ENCODE measurements at regions not wholly inside any gene's neighbourhood (a gene's known extent, or its start where the extent isn't known, plus 50 kb on each side); places are given as distances from the start of the nearest gene placed in this dataset.

- no peak for TF ChIP-seq IFI16 (CRISPR knock-in tag; IDR thresholded peaks at IDR 0.05)
- TF ChIP-seq NFXL1 (CRISPR knock-in tag; IDR thresholded peaks at IDR 0.05), result no peak
- no peak for TF ChIP-seq NEUROD1 (IDR thresholded peaks at IDR 0.05; ENCODE audit: borderline replicate concordance, low read depth, low read length, partially characterized antibody)
- no peak for TF ChIP-seq YBX1 (IDR thresholded peaks at IDR 0.05)
- no peak for TF ChIP-seq DPF2 (IDR thresholded peaks at IDR 0.05)
- TF ChIP-seq ZNF324 (CRISPR knock-in tag; IDR thresholded peaks at IDR 0.05), result no peak
- TF ChIP-seq ZNF197 (CRISPR knock-in tag; IDR thresholded peaks at IDR 0.05; ENCODE audit: low read depth), result no peak
- TF ChIP-seq MEF2D (tag; conservative IDR thresholded peaks at IDR 0.05; ENCODE audit: low read depth), result no peak
- no peak for TF ChIP-seq GABPB1 (CRISPR knock-in tag; IDR thresholded peaks at IDR 0.05)
- TF ChIP-seq CHCHD3 (CRISPR knock-in tag; IDR thresholded peaks at IDR 0.05), result no peak
- no peak for TF ChIP-seq POLR3G (IDR thresholded peaks at IDR 0.05; ENCODE audit: extremely low read depth, insufficient read length, insufficient replicate concordance)
- no peak for TF ChIP-seq BCL6 (CRISPR knock-in tag; IDR thresholded peaks at IDR 0.05)
- TF ChIP-seq, protein P1, sequence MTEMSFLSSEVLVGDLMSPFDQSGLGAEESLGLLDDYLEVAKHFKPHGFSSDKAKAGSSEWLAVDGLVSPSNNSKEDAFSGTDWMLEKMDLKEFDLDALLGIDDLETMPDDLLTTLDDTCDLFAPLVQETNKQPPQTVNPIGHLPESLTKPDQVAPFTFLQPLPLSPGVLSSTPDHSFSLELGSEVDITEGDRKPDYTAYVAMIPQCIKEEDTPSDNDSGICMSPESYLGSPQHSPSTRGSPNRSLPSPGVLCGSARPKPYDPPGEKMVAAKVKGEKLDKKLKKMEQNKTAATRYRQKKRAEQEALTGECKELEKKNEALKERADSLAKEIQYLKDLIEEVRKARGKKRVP (CRISPR knock-in tag; IDR thresholded peaks at IDR 0.05), result no peak
- CTCF ChIA-PET (ENCODE audit: low intra/inter-chr PET ratio), result no interaction called here
- BruUV-seq (replicated peaks), result no TSS peak
- ATAC-seq (no peak), DNase-seq (ENCODE audit: extremely low read depth in 1 of 4, low spot score in 3 of 4) (no peak), FAIRE-seq (no peak)
- Histone ChIP-seq H3K4me3 (no peak overlapping the region), H3K27me3 (ENCODE audit: control insufficient read depth in 2 of 2, insufficient read depth in 2 of 2, low read length in 2 of 2) (no peaks in the 10 kb centered on the region), H3K27ac (ENCODE audit: extremely low read depth, low read depth, low read length) (no peak overlapping the region), H4K20me1 (replicated peaks; ENCODE audit: control insufficient read depth, insufficient read depth, low read length) (no peaks in the 10 kb centered on the region), H3K9me1 (ENCODE audit: control insufficient read depth, insufficient read depth, low read length) (no peaks in the 10 kb centered on the region), H3K9ac (ENCODE audit: insufficient read depth in 1 of 2, low read depth in 2 of 2, low read length in 2 of 2) (no peak overlapping the region), H3K4me1 (replicated peaks in 1 of 2; ENCODE audit: control insufficient read depth in 2 of 2, insufficient read depth in 2 of 2, low read length in 2 of 2) (no peaks in the 10 kb centered on the region), H2AFZ (ENCODE audit: low read depth, low read length) (no peak overlapping the region), H3K36me3 (ENCODE audit: control insufficient read depth, insufficient read depth, low read length) (no peaks in the 10 kb centered on the region), H3K9me3 (replicated peaks; ENCODE audit: control insufficient read depth, insufficient read depth, low read depth, low read length) (0 out of 2 replicates have a peak, but pooled peaks cover 5% of the 10 kb centered on the region), H3K4me2 (ENCODE audit: insufficient read depth, low read length) (no peak overlapping the region), H3K79me2 (ENCODE audit: control insufficient read depth, insufficient read depth, low read length) (no peaks in the 10 kb centered on the region)
- in situ Hi-C loops (cut with MboI) (no loop called here), intact Hi-C loops (cut with micrococcal nuclease) (no loop called here)
- 2% methylated on average over 5 of the region's 5 CpGs for WGBS (ENCODE audit: insufficient coverage, low coverage, missing lambda C conversion rate)
- POLR2A ChIA-PET, result no interaction called here
These were observed 514.4 kb upstream of the ZNF385D start for GRCh38 chr3:22265403-22265802.
